ENCODE measurements at regions not wholly inside any gene's neighbourhood (a gene's known extent, or its start where the extent isn't known, plus 50 kb on each side); places are given as distances from the start of the nearest gene placed in this dataset.

DNA sequence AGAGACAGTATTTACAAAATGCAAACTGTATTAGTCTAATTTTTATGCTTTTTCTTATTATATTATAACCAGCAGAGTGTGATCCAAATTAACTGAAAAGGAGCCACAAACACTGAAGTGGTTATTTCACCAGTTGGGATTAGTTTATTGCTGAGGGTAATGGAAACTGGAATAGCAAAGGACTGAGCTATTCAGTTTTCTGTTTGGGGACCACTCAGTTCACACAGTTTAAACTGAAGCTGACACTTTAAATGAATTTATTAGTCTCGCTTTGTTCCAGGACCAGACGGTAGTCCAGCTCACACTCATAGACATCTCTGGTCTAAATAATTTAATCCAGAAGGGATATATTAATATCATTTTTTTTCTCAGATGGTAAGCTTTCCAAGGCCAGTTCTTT is 410.7 kb downstream of the LTN1 start:
- TF ChIP-seq, protein P1, sequence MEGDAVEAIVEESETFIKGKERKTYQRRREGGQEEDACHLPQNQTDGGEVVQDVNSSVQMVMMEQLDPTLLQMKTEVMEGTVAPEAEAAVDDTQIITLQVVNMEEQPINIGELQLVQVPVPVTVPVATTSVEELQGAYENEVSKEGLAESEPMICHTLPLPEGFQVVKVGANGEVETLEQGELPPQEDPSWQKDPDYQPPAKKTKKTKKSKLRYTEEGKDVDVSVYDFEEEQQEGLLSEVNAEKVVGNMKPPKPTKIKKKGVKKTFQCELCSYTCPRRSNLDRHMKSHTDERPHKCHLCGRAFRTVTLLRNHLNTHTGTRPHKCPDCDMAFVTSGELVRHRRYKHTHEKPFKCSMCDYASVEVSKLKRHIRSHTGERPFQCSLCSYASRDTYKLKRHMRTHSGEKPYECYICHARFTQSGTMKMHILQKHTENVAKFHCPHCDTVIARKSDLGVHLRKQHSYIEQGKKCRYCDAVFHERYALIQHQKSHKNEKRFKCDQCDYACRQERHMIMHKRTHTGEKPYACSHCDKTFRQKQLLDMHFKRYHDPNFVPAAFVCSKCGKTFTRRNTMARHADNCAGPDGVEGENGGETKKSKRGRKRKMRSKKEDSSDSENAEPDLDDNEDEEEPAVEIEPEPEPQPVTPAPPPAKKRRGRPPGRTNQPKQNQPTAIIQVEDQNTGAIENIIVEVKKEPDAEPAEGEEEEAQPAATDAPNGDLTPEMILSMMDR (IDR thresholded peaks at IDR 0.05), result no peak
- TF ChIP-seq POLR2AphosphoS5 (IDR thresholded peaks at IDR 0.05; ENCODE audit: low read depth, low read length), result no peak
